Peyer's patch (tissue), 4 donors: ENCODE measurements at regions not wholly inside any gene's neighbourhood (a gene's known extent, or its start where the extent isn't known, plus 50 kb on each side); places are given as distances from the start of the nearest gene placed in this dataset.

ENCODE experiments used
- CTCF ChIP-seq, 6 experiments: fragments of 450-650 bp in 4 of 6; fragments of 200-600 bp in 2 of 6; sonication (generic) in 1 of 6; IDR thresholded peaks; one replicate each; pipeline ENCODE4 v1.5.1; 2017 to 2019; ENCODE audit warnings: antibody characterized with exemption in 6 of 6, mild to moderate bottlenecking in 3 of 6, moderate library complexity in 1 of 6
- POLR2A ChIP-seq, 2 donors: fragments of 450-650 bp; IDR thresholded peaks; one replicate each; pipeline ENCODE4 v1.5.1; 2017; ENCODE audit warnings: antibody characterized with exemption in 2 of 2, mild to moderate bottlenecking in 2 of 2, moderate library complexity in 2 of 2

DNA sequence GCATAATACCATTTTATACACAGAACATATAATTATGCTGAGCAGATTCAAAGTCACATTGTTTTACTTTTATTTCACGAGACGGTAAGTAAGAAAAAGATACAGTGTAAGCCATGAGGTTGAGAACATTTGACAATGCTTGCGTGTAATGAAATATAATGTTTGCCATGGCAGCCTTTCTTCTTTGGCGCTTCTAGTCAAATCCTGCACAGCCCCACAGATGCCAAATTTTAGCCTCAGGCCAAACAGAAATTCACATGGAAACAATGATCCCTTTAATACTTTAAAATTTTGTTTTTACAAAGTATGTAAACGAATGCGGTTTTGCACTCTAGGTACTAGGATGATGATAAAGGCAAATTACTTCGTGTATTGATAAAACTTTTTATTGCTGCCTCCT is 502.7 kb upstream of the SMIM31 start:
- TF ChIP-seq CTCF (IDR thresholded peaks at IDR 0.05) (no peak), POLR2A (IDR thresholded peaks at IDR 0.05) (no peak)
